ENCODE measurements at regions not wholly inside any gene's neighbourhood (a gene's known extent, or its start where the extent isn't known, plus 50 kb on each side); places are given as distances from the start of the nearest gene placed in this dataset.
"Not testable (repeated sequence)": the region's sequence is repeated elsewhere in the genome, so short reads cannot be mapped to it uniquely, and the experiment has no call there.

- no peak for DNase-seq (ENCODE audit: low spot score)
- no peaks in the 10 kb centered on the region for H3K4me1 ChIP-seq (replicated peaks)
- H3K9me3 ChIP-seq = no peaks in the 10 kb centered on the region
- WGBS = 91% methylated on average over 6 of the region's 6 CpGs
- no peak overlapping the region for H3K4me3 ChIP-seq
- no peaks in the 10 kb centered on the region for H3K36me3 ChIP-seq
- H3K27me3 ChIP-seq (replicated peaks; ENCODE audit: insufficient read depth) = no peaks in the 10 kb centered on the region
- intact Hi-C loops (cut with DNase I) = no loop called here
- no peak for TF ChIP-seq POLR2AphosphoS5 (IDR thresholded peaks at IDR 0.05)
- no peak for TF ChIP-seq CTCF (IDR thresholded peaks at IDR 0.05)
- no peak for TF ChIP-seq POLR2A (IDR thresholded peaks at IDR 0.05)
- no peak overlapping the region for H3K27ac ChIP-seq
These were observed 435.6 kb upstream of the GRM7 start for GRCh38 chr3:6425289-6425820.

- H3K4me3 ChIP-seq; H3K27me3 ChIP-seq (replicated peaks; ENCODE audit: insufficient read depth); intact Hi-C loops (cut with DNase I); H3K9me3 ChIP-seq; H3K27ac ChIP-seq; H3K36me3 ChIP-seq; H3K4me1 ChIP-seq (replicated peaks); DNase-seq (ENCODE audit: low spot score): not testable (repeated sequence)
- WGBS = 97% methylated on average over 2 of the region's 2 CpGs
These were observed 432.6 kb upstream of the GRM7 start for GRCh38 chr3:6428276-6428675.

- 95% methylated on average over 1 of the region's 1 CpG for WGBS
- Histone ChIP-seq H3K9me3 (no peaks in the 10 kb centered on the region), H3K27me3 (replicated peaks; ENCODE audit: insufficient read depth) (no peaks in the 10 kb centered on the region), H3K36me3 (no peaks in the 10 kb centered on the region), H3K27ac (no peak overlapping the region), H3K4me1 (replicated peaks) (no peaks in the 10 kb centered on the region), H3K4me3 (no peak overlapping the region)
- intact Hi-C loops (cut with DNase I) = no loop called here
- DNase-seq (ENCODE audit: low spot score) = no peak
- TF ChIP-seq POLR2AphosphoS5 (IDR thresholded peaks at IDR 0.05) = no peak
- TF ChIP-seq POLR2A (IDR thresholded peaks at IDR 0.05) = no peak
- TF ChIP-seq CTCF (IDR thresholded peaks at IDR 0.05) = no peak
These were observed 425.0 kb upstream of the GRM7 start for GRCh38 chr3:6435951-6436350.

- Histone ChIP-seq H3K4me3 (no peak overlapping the region), H3K4me1 (replicated peaks) (no peaks in the 10 kb centered on the region), H3K27ac (no peak overlapping the region), H3K9me3 (no peaks in the 10 kb centered on the region), H3K36me3 (no peaks in the 10 kb centered on the region), H3K27me3 (replicated peaks; ENCODE audit: insufficient read depth) (no peaks in the 10 kb centered on the region)
- 76% methylated on average over 3 of the region's 3 CpGs for WGBS
- no peak for DNase-seq (ENCODE audit: low spot score)
- intact Hi-C loops (cut with DNase I) = no loop called here
- TF ChIP-seq CTCF (IDR thresholded peaks at IDR 0.05) = no peak
- TF ChIP-seq POLR2A (IDR thresholded peaks at IDR 0.05) = no peak
- no peak for TF ChIP-seq POLR2AphosphoS5 (IDR thresholded peaks at IDR 0.05)
These were observed 423.3 kb upstream of the GRM7 start for GRCh38 chr3:6437631-6438030.

GRCh38 chr3:6438031-6438430 lies 422.9 kb upstream of the GRM7 start:
- no peak for TF ChIP-seq CTCF (IDR thresholded peaks at IDR 0.05)
- no peak for TF ChIP-seq POLR2A (IDR thresholded peaks at IDR 0.05)
- no peak for TF ChIP-seq POLR2AphosphoS5 (IDR thresholded peaks at IDR 0.05)
- no peaks in the 10 kb centered on the region for H3K9me3 ChIP-seq
- no peak overlapping the region for H3K4me3 ChIP-seq
- H3K27me3 ChIP-seq (replicated peaks; ENCODE audit: insufficient read depth) = no peaks in the 10 kb centered on the region
- no peak overlapping the region for H3K27ac ChIP-seq
- H3K4me1 ChIP-seq (replicated peaks) = no peaks in the 10 kb centered on the region
- intact Hi-C loops (cut with DNase I) = no loop called here
- H3K36me3 ChIP-seq = no peaks in the 10 kb centered on the region
- no peak for DNase-seq (ENCODE audit: low spot score)
- 66% methylated on average over 3 of the region's 3 CpGs for WGBS

Measured in prostate gland (tissue), 2 donors.